Fibroblast of lung (primary cell): ENCODE measurements at regions not wholly inside any gene's neighbourhood (a gene's known extent, or its start where the extent isn't known, plus 50 kb on each side); places are given as distances from the start of the nearest gene placed in this dataset.

Experiments used
- CTCF ChIP-seq, 2 donors: IDR thresholded peaks in 1 of 2; conservative IDR thresholded peaks in 1 of 2; 1 replicate in 1 of 2; 2 replicates in 1 of 2; pipeline ENCODE4 v1.5.1; 2011 to 2012; ENCODE audit warnings: low read length in 2 of 2, control low read depth in 1 of 2, inconsistent platforms in 1 of 2, low read depth in 1 of 2, mild to moderate bottlenecking in 1 of 2
- EZH2 ChIP-seq: IDR thresholded peaks from 2 replicates; pipeline ENCODE4 v1.5.1; 2012; ENCODE audit warnings: low read length, control low read depth, mild to moderate bottlenecking; ENCODE audit errors: missing control alignments

DNA sequence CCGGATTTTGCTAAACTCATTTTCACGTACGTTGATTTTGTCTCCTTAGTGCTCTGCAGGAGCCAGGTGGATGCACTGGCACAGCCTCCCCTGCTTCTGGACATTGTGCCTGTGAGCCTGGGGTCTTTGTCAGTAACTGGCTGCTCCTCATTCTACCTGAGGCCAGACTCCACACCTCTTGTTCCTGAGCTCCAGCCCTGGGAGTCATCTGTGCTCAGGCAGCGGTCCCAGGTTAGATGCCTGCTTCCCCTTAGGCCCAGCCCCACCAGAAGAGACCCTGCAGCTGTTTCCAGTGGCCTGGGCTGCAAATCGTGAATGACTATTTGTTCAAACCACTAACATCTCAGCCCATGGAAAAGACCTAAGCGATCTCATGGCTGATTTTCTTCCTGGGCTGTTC is 129.1 kb downstream of the ERMARD start:
- TF ChIP-seq CTCF (conservative IDR thresholded peaks at IDR 0.05 in 1 of 2, IDR thresholded peaks at IDR 0.05 in 1 of 2; ENCODE audit: low read depth in 1 of 2, low read length in 2 of 2) (no peak), EZH2 (no peak)
